IMR-90 (cell line): ENCODE measurements at regions not wholly inside any gene's neighbourhood (a gene's known extent, or its start where the extent isn't known, plus 50 kb on each side); places are given as distances from the start of the nearest gene placed in this dataset.

ENCODE experiments used
- ATAC-seq: fragments of 200-7000 bp; cut with Tn5 transposase; 2 replicates; pipeline ENCODE4 v1.9.1; 2020; ENCODE audit warnings: low read depth, mild to moderate bottlenecking, moderate library complexity
- BruUV-seq: library from RNA; stranded (reverse); fragments of 400-500 nt; replicated peaks from 2 replicates; lab custom pipeline; 2021; lab: Mats Ljungman, UMichigan
- CTCF ChIA-PET: fragments of 300-600 bp; formaldehyde crosslinking; extraction: SDS; loops from one replicate; lab custom pipeline; 2021; ENCODE audit warnings: antibody characterized with exemption; lab: Yijun Ruan, JAX
- POLR2A ChIA-PET: fragments of 300-600 bp; sonication (Branson Sonifier 250); formaldehyde crosslinking; loops from one replicate; lab custom pipeline; 2022; ENCODE audit warnings: antibody characterized with exemption; ENCODE audit not compliant: unreplicated experiment; lab: Charles Lee
- DNase-seq: peaks from one replicate; pipeline ENCODE4 v3.0.0; 2013
- H2AFZ ChIP-seq: replicated peaks from 2 replicates; pipeline ENCODE3; 2013; ENCODE audit warnings: low read length, mild to moderate bottlenecking; ENCODE audit not compliant: poor library complexity
- H2AK5ac ChIP-seq: 2 replicates; pipeline ENCODE4 v1.6.1; 2013; ENCODE audit warnings: low read depth, low read length, inconsistent platforms
- H2AK9ac ChIP-seq: replicated peaks from 2 replicates; pipeline ENCODE3; 2013; ENCODE audit warnings: mild to moderate bottlenecking, low read depth, low read length, moderate library complexity; ENCODE audit not compliant: poor library complexity
- H2BK120ac ChIP-seq: 2 replicates; pipeline ENCODE4 v1.6.1; 2013; ENCODE audit warnings: low read depth, low read length, inconsistent platforms
- H2BK15ac ChIP-seq: 3 replicates; pipeline ENCODE4 v1.6.1; 2013; ENCODE audit warnings: low read depth, low read length, inconsistent platforms
- H2BK20ac ChIP-seq: 2 replicates; pipeline ENCODE4 v1.6.1; 2013; ENCODE audit warnings: low read depth, mild to moderate bottlenecking, inconsistent platforms, low read length, moderate library complexity
- H2BK5ac ChIP-seq: 2 replicates; pipeline ENCODE4 v1.6.1; 2013; ENCODE audit warnings: mild to moderate bottlenecking, low read depth, low read length, inconsistent platforms; ENCODE audit not compliant: poor library complexity, severe bottlenecking
- H3K14ac ChIP-seq: replicated peaks from 2 replicates; pipeline ENCODE4 v1.6.1; 2013; ENCODE audit warnings: low read depth, low read length, inconsistent platforms
- H3K18ac ChIP-seq: 2 replicates; pipeline ENCODE4 v1.6.1; 2013; ENCODE audit warnings: low read depth, low read length, control low read depth
- H3K23ac ChIP-seq: 2 replicates; pipeline ENCODE4 v1.6.1; 2013; ENCODE audit warnings: low read depth, low read length, inconsistent platforms
- H3K27ac ChIP-seq: 2 replicates; pipeline ENCODE4 v1.5.1; 2013; ENCODE audit warnings: mild to moderate bottlenecking, control low read depth, low read length; ENCODE audit not compliant: insufficient read depth
- H3K27me3 ChIP-seq: 2 replicates; pipeline ENCODE4 v1.6.1; 2013; ENCODE audit warnings: low read length; ENCODE audit not compliant: control insufficient read depth, insufficient read depth
- H3K36me3 ChIP-seq: 2 replicates; pipeline ENCODE4 v1.6.1; 2013; ENCODE audit warnings: low read length, mixed read lengths; ENCODE audit not compliant: control insufficient read depth, insufficient read depth
- H3K4ac ChIP-seq: 2 replicates; pipeline ENCODE4 v1.6.1; 2013; ENCODE audit warnings: low read depth, low read length, inconsistent platforms
- H3K4me1 ChIP-seq: 2 replicates; pipeline ENCODE4 v1.6.1; 2013; ENCODE audit warnings: low read length, mixed read lengths; ENCODE audit not compliant: control insufficient read depth, insufficient read depth
- H3K4me2 ChIP-seq: 2 replicates; pipeline ENCODE4 v1.6.1; 2013; ENCODE audit warnings: low read depth, mild to moderate bottlenecking, control low read depth, low read length, moderate library complexity
- H3K4me3 ChIP-seq: 2 replicates; pipeline ENCODE4 v1.5.1; 2013; ENCODE audit warnings: low read depth, mild to moderate bottlenecking, control low read depth, low read length, moderate library complexity; ENCODE audit not compliant: insufficient read depth
- H3K56ac ChIP-seq: 2 replicates; pipeline ENCODE4 v1.6.1; 2013; ENCODE audit warnings: low read length, inconsistent platforms; ENCODE audit not compliant: insufficient read depth; ENCODE audit errors: extremely low read depth
- H3K79me1 ChIP-seq, 2 experiments: 2 replicates each; pipeline ENCODE4 v1.6.1; 2013; ENCODE audit warnings: low read length in 2 of 2, inconsistent platforms in 1 of 2, low read depth in 1 of 2
- H3K9ac ChIP-seq: 2 replicates; pipeline ENCODE4 v1.6.1; 2013; ENCODE audit warnings: low read depth, low read length, control low read depth
- H3K9me1 ChIP-seq: 2 replicates; pipeline ENCODE4 v1.6.1; 2013; ENCODE audit warnings: low read length, inconsistent platforms; ENCODE audit not compliant: insufficient read depth
- H3K9me3 ChIP-seq: 2 replicates; pipeline ENCODE4 v1.6.1; 2013; ENCODE audit warnings: low read length; ENCODE audit not compliant: control insufficient read depth, insufficient read depth
- H4K20me1 ChIP-seq: 2 replicates; pipeline ENCODE4 v1.6.1; 2013; ENCODE audit warnings: low read length, inconsistent platforms; ENCODE audit not compliant: insufficient read depth
- H4K5ac ChIP-seq: 2 replicates; pipeline ENCODE4 v1.6.1; 2013; ENCODE audit warnings: mild to moderate bottlenecking, low read depth, low read length, control low read depth
- H4K8ac ChIP-seq, 2 experiments: 2 replicates each; pipeline ENCODE4 v1.6.1; 2013; ENCODE audit warnings: low read depth in 2 of 2, low read length in 2 of 2, control low read depth in 1 of 2, inconsistent platforms in 1 of 2
- H4K91ac ChIP-seq: 2 replicates; pipeline ENCODE4 v1.6.1; 2013; ENCODE audit warnings: low read depth, low read length, inconsistent platforms; ENCODE audit not compliant: insufficient read depth
- BHLHE40 ChIP-seq: fragments of 150-350 bp; IDR thresholded peaks from 2 replicates; pipeline ENCODE4 v1.6.1; 2016; ENCODE audit warnings: mild to moderate bottlenecking, low read depth, low read length
- CEBPB ChIP-seq: IDR thresholded peaks from 2 replicates; pipeline ENCODE4 v1.6.1; 2012; ENCODE audit warnings: low read depth, low read length, improper control_type of control experiment
- CHD1 ChIP-seq: IDR thresholded peaks from 2 replicates; pipeline ENCODE4 v1.6.1; 2012; ENCODE audit warnings: low read depth, low read length, improper control_type of control experiment
- CTCF ChIP-seq: conservative IDR thresholded peaks from 2 replicates; pipeline ENCODE4 v1.5.1; 2012; ENCODE audit warnings: mild to moderate bottlenecking, low read depth, low read length, improper control_type of control experiment
- ELK1 ChIP-seq: fragments of 150-350 bp; IDR thresholded peaks from 2 replicates; pipeline ENCODE4 v1.6.1; 2016; ENCODE audit warnings: low read depth, mild to moderate bottlenecking, low read length, moderate library complexity, borderline replicate concordance
- FOS ChIP-seq: fragments of 150-350 bp; IDR thresholded peaks from 2 replicates; pipeline ENCODE4 v1.6.1; 2016; ENCODE audit warnings: low read depth, low read length
- MAZ ChIP-seq: IDR thresholded peaks from 2 replicates; pipeline ENCODE4 v1.6.1; 2012; ENCODE audit warnings: low read depth, mild to moderate bottlenecking, low read length, improper control_type of control experiment, moderate library complexity, borderline replicate concordance
- MXI1 ChIP-seq: IDR thresholded peaks from 2 replicates; pipeline ENCODE4 v1.6.1; 2012; ENCODE audit warnings: low read depth, mild to moderate bottlenecking, low read length, moderate library complexity, borderline replicate concordance
- POLR2A ChIP-seq: IDR thresholded peaks from 2 replicates; pipeline ENCODE4 v1.6.1; 2012; ENCODE audit warnings: mild to moderate bottlenecking, low read depth, low read length
- SMC3 ChIP-seq: fragments of 150-350 bp; IDR thresholded peaks from 2 replicates; pipeline ENCODE4 v1.6.1; 2016; ENCODE audit warnings: low read depth, mild to moderate bottlenecking, antibody characterized with exemption, low read length, moderate library complexity
- USF2 ChIP-seq: fragments of 150-350 bp; IDR thresholded peaks from 2 replicates; pipeline ENCODE4 v1.6.1; 2017; ENCODE audit warnings: mild to moderate bottlenecking, antibody characterized with exemption, low read length, low read depth
- WGBS, 2 experiments: methylation state at CpG; one replicate each; pipeline versions ENCODE4 v1.1.5 to v1.1.7; 2013; ENCODE audit warnings: missing lambda C conversion rate in 2 of 2; ENCODE audit not compliant: insufficient read length in 1 of 2; ENCODE audit errors: extremely low coverage in 2 of 2; 5-methylcytosine and 5-hydroxymethylcytosine counted together
- dilution Hi-C: fragments of 300-500 bp; cut with HindIII; formaldehyde crosslinking; loops from one replicate; pipeline ENCODE4 v1.14.3; 2018; ENCODE audit warnings: low sequenced_read_pairs; ENCODE audit not compliant: unreplicated experiment
- in situ Hi-C: fragments of 300-500 bp; cut with MboI; formaldehyde crosslinking; loops from 3 replicates; pipeline ENCODE4 v1.14.3; 2019; ENCODE audit warnings: low sequenced_read_pairs, inconsistent platforms, mixed read lengths
- intact Hi-C: fragments of 100-400 bp; cut with micrococcal nuclease; formaldehyde crosslinking; loops from 2 replicates; pipeline ENCODE4 v1.10.0; 2022

GRCh38 chr7:91533996-91534395 lies 269.8 kb downstream of the FZD1 start:
- Histone ChIP-seq H4K20me1 (no peaks in the 10 kb centered on the region), H2AFZ (no peak overlapping the region), H3K36me3 (no peaks in the 10 kb centered on the region), H3K4ac (no peak overlapping the region), H3K27ac (no peak overlapping the region), H3K14ac (no peak overlapping the region), H2AK5ac (no peak overlapping the region), H3K4me1 (no peaks in the 10 kb centered on the region), H4K5ac (no peak overlapping the region), H3K9me3 (no peaks in the 10 kb centered on the region), H3K56ac (no peak overlapping the region), H2BK120ac (no peak overlapping the region), H3K79me1 (no peaks in the 10 kb centered on the region), H3K9me1 (no peaks in the 10 kb centered on the region), H3K4me2 (no peak overlapping the region), H2AK9ac (no peak overlapping the region), H3K4me3 (no peak overlapping the region), H2BK15ac (no peak overlapping the region), H3K27me3 (no peaks in the 10 kb centered on the region), H3K18ac (no peak overlapping the region), H2BK20ac (no peak overlapping the region), H4K8ac (no peak overlapping the region), H3K9ac (no peak overlapping the region), H4K91ac (no peak overlapping the region), H3K23ac (no peak overlapping the region), H2BK5ac (no peak overlapping the region)
- ATAC-seq (no peak), DNase-seq (no peak)
- POLR2A ChIA-PET, result no interaction called here
- TF ChIP-seq MAZ (no peak), USF2 (no peak), BHLHE40 (no peak), CEBPB (no peak), SMC3 (no peak), MXI1 (no peak), POLR2A (no peak), CHD1 (no peak), ELK1 (no peak), CTCF (no peak), FOS (no peak)
- dilution Hi-C loops (no loop called here), intact Hi-C loops (no loop called here), in situ Hi-C loops (no loop called here)
- CTCF ChIA-PET, result no interaction called here
- BruUV-seq, result no TSS peak
- WGBS, 2 experiments, result no CpG with 5 or more reads among the region's 1 CpG
